Fibroblast of skin of right biceps (primary cell): ENCODE measurements at regions not wholly inside any gene's neighbourhood (a gene's known extent, or its start where the extent isn't known, plus 50 kb on each side); places are given as distances from the start of the nearest gene placed in this dataset.
"Not testable (repeated sequence)": the region's sequence is repeated elsewhere in the genome, so short reads cannot be mapped to it uniquely, and the experiment has no call there.

ENCODE experiments used
- DNase-seq: peaks from one replicate; pipeline ENCODE4 v3.0.0-alpha.2; 2013

GRCh38 chr12:115898670-115899069 is 378.8 kb downstream of the MED13L start:
- DNase-seq: no peak

GRCh38 chr12:115897729-115898128 is 379.8 kb downstream of the MED13L start:
- DNase-seq: peak; percentile 11

GRCh38 chr12:115895247-115895646 is 382.2 kb downstream of the MED13L start:
- peak; percentile 2 for DNase-seq

GRCh38 chr12:115891556-115892164 is 385.8 kb downstream of the MED13L start:
- DNase-seq: no peak

GRCh38 chr12:115886666-115887065 is 390.8 kb downstream of the MED13L start:
- no peak for DNase-seq

GRCh38 chr12:115885040-115885690 is 392.3 kb downstream of the MED13L start:
- no peak for DNase-seq

GRCh38 chr12:115882936-115883335 is 394.6 kb downstream of the MED13L start:
- DNase-seq: no peak

- no peak for DNase-seq
Measured at GRCh38 chr12:115880238-115880637, 397.3 kb downstream of the MED13L start.

- no peak for DNase-seq
Measured at GRCh38 chr12:115879354-115879753, 398.1 kb downstream of the MED13L start.

GRCh38 chr12:115873451-115874082 is 403.9 kb downstream of the MED13L start:
- DNase-seq: no peak

GRCh38 chr12:115872919-115873357 is 404.6 kb downstream of the MED13L start:
- DNase-seq: no peak

GRCh38 chr12:115872212-115872611 is 405.3 kb downstream of the MED13L start:
- no peak for DNase-seq

GRCh38 chr12:115871714-115872113 is 405.8 kb downstream of the MED13L start:
- peak; percentile 36 for DNase-seq

- no peak for DNase-seq
Measured at GRCh38 chr12:115870510-115870909, 407.0 kb downstream of the MED13L start.

GRCh38 chr12:115870021-115870420 is 407.5 kb downstream of the MED13L start:
- no peak for DNase-seq

GRCh38 chr12:115869604-115870003 is 407.9 kb downstream of the MED13L start:
- DNase-seq: no peak

- DNase-seq: no peak
Measured at GRCh38 chr12:115868624-115869023, 408.9 kb downstream of the MED13L start.

GRCh38 chr12:115867854-115868253 is 409.6 kb downstream of the MED13L start:
- DNase-seq: no peak

- no peak for DNase-seq
Measured at GRCh38 chr12:115866909-115867525, 410.5 kb downstream of the MED13L start.

GRCh38 chr12:115866281-115866680 is 411.2 kb downstream of the MED13L start:
- DNase-seq: not testable (repeated sequence)

- no peak for DNase-seq
Measured at GRCh38 chr12:115864396-115864795, 413.1 kb downstream of the MED13L start.

GRCh38 chr12:115860619-115861018 is 416.9 kb downstream of the MED13L start:
- no peak for DNase-seq

GRCh38 chr12:115859231-115859630 is 418.3 kb downstream of the MED13L start:
- no peak for DNase-seq

- DNase-seq: no peak
Measured at GRCh38 chr12:115857923-115858322, 419.6 kb downstream of the MED13L start.
